Left forelimb (tissue), 1 donor: ENCODE measurements at regions not wholly inside any gene's neighbourhood (a gene's known extent, or its start where the extent isn't known, plus 50 kb on each side); places are given as distances from the start of the nearest gene placed in this dataset.
"Not testable (repeated sequence)": the region's sequence is repeated elsewhere in the genome, so short reads cannot be mapped to it uniquely, and the experiment has no call there.

Source experiments
- DNase-seq: peaks from one replicate; pipeline ENCODE4 v3.0.0-alpha.2; 2018; ENCODE audit warnings: low spot score

- no peak for DNase-seq
Measured at GRCh38 chr5:148880197-148880596, 53.8 kb downstream of the ADRB2 start.

GRCh38 chr5:148880696-148881095 is 54.3 kb downstream of the ADRB2 start:
- DNase-seq, result no peak

GRCh38 chr5:148882332-148882731 is 55.9 kb downstream of the ADRB2 start:
- DNase-seq, result no peak

GRCh38 chr5:148884339-148885020 is 58.1 kb downstream of the ADRB2 start:
- DNase-seq, result no peak

GRCh38 chr5:148887123-148887881 is 60.9 kb downstream of the ADRB2 start:
- no peak for DNase-seq

GRCh38 chr5:148889936-148890335 is 63.5 kb downstream of the ADRB2 start:
- DNase-seq, result not testable (repeated sequence)

- not testable (repeated sequence) for DNase-seq
Measured at GRCh38 chr5:148895441-148895840, 69.0 kb downstream of the ADRB2 start.

- DNase-seq, result no peak
Measured at GRCh38 chr5:148897842-148898241, 71.4 kb downstream of the ADRB2 start.

- no peak for DNase-seq
Measured at GRCh38 chr5:148898413-148899075, 72.1 kb downstream of the ADRB2 start.

- no peak for DNase-seq
Measured at GRCh38 chr5:148899993-148900392, 73.6 kb downstream of the ADRB2 start.

- DNase-seq, result no peak
Measured at GRCh38 chr5:148902478-148902877, 76.1 kb downstream of the ADRB2 start.

- DNase-seq, result no peak
Measured at GRCh38 chr5:148903587-148903986, 77.2 kb downstream of the ADRB2 start.

GRCh38 chr5:148904440-148904839 is 78.0 kb downstream of the ADRB2 start:
- DNase-seq, result no peak

- DNase-seq, result no peak
Measured at GRCh38 chr5:148905541-148905940, 79.1 kb downstream of the ADRB2 start.

- no peak for DNase-seq
Measured at GRCh38 chr5:148906968-148907367, 80.6 kb downstream of the ADRB2 start.

GRCh38 chr5:148909040-148909439 is 82.6 kb downstream of the ADRB2 start:
- DNase-seq, result no peak

GRCh38 chr5:148909766-148910165 is 83.4 kb downstream of the ADRB2 start:
- no peak for DNase-seq

GRCh38 chr5:148910216-148910615 is 83.8 kb downstream of the ADRB2 start:
- DNase-seq, result no peak

GRCh38 chr5:148910686-148911361 is 84.4 kb downstream of the ADRB2 start:
- no peak for DNase-seq

- DNase-seq, result no peak
Measured at GRCh38 chr5:148911386-148911785, 85.0 kb downstream of the ADRB2 start.

- DNase-seq, result no peak
Measured at GRCh38 chr5:148912146-148912545, 85.7 kb downstream of the ADRB2 start.

- no peak for DNase-seq
Measured at GRCh38 chr5:148912714-148913398, 86.4 kb downstream of the ADRB2 start.
